ENCODE measurements at regions not wholly inside any gene's neighbourhood (a gene's known extent, or its start where the extent isn't known, plus 50 kb on each side); places are given as distances from the start of the nearest gene placed in this dataset.
A peak's percentile ranks its signal among the peaks of the same experiment; 100 is the strongest.

GRCh38 chr10:90195288-90195840 lies 494.0 kb downstream of the KIF20B start:
- TF ChIP-seq, protein P1, sequence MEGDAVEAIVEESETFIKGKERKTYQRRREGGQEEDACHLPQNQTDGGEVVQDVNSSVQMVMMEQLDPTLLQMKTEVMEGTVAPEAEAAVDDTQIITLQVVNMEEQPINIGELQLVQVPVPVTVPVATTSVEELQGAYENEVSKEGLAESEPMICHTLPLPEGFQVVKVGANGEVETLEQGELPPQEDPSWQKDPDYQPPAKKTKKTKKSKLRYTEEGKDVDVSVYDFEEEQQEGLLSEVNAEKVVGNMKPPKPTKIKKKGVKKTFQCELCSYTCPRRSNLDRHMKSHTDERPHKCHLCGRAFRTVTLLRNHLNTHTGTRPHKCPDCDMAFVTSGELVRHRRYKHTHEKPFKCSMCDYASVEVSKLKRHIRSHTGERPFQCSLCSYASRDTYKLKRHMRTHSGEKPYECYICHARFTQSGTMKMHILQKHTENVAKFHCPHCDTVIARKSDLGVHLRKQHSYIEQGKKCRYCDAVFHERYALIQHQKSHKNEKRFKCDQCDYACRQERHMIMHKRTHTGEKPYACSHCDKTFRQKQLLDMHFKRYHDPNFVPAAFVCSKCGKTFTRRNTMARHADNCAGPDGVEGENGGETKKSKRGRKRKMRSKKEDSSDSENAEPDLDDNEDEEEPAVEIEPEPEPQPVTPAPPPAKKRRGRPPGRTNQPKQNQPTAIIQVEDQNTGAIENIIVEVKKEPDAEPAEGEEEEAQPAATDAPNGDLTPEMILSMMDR (optimal IDR thresholded peaks at IDR 0.05 in 1 of 3, IDR thresholded peaks at IDR 0.05 in 1 of 3, conservative IDR thresholded peaks at IDR 0.05 in 1 of 3; ENCODE audit: extremely low read depth in 1 of 3, insufficient read depth in 2 of 3, low read length in 3 of 3), result no peak
- TF ChIP-seq EZH2 (IDR thresholded peaks at IDR 0.05; ENCODE audit: low read length), result no peak
- no peak for DNase-seq (ENCODE audit: low read depth, low spot score)
- dilution Hi-C loops (cut with MboI; ENCODE audit: extremely low pct_ligation_motif_present, low sequenced_read_pairs), result no loop called here
- Histone ChIP-seq H3K36me3 (ENCODE audit: control insufficient read depth in 2 of 2, extremely low read depth in 1 of 2, insufficient read depth in 2 of 2, low read length in 2 of 2) (no peaks in the 10 kb centered on the region), H3K4me1 (ENCODE audit: control insufficient read depth, extremely low read depth, insufficient read depth, low read length) (peaks cover 5% of the 10 kb centered on the region), H3K79me2 (ENCODE audit: control insufficient read depth, insufficient read depth, low read length) (no peaks in the 10 kb centered on the region), H3K9ac (ENCODE audit: control insufficient read depth, extremely low read depth, insufficient read depth, low read length) (no peak overlapping the region), H4K20me1 (ENCODE audit: control insufficient read depth, extremely low read depth, insufficient read depth, low read length) (no peaks in the 10 kb centered on the region), H3K4me3 (ENCODE audit: control insufficient read depth in 2 of 3, extremely low read depth in 1 of 3, insufficient read depth in 2 of 3, low read depth in 1 of 3, low read length in 3 of 3) (no peak overlapping the region), H3K27me3 (ENCODE audit: control insufficient read depth, extremely low read depth, insufficient read depth, low read length) (no peaks in the 10 kb centered on the region), H3K9me3 (ENCODE audit: control insufficient read depth, low read depth, low read length) (no peaks in the 10 kb centered on the region), H2AFZ (ENCODE audit: control insufficient read depth, low read length) (no peak overlapping the region), H3K4me2 (ENCODE audit: control insufficient read depth, extremely low read depth, insufficient read depth, low read depth, low read length) (no peak overlapping the region), H3K9me1 (ENCODE audit: control insufficient read depth, extremely low read depth, insufficient read depth, low read length) (no peaks in the 10 kb centered on the region), H3K27ac (ENCODE audit: control insufficient read depth, insufficient read depth, low read length) (no peak overlapping the region)
- FAIRE-seq, result no peak

GRCh38 chr10:90197766-90198165 lies 496.4 kb downstream of the KIF20B start:
- no peaks in the 10 kb centered on the region for H3K36me3 ChIP-seq (ENCODE audit: control insufficient read depth in 2 of 2, extremely low read depth in 1 of 2, insufficient read depth in 2 of 2, low read length in 2 of 2)
- H3K4me2 ChIP-seq (ENCODE audit: control insufficient read depth, extremely low read depth, insufficient read depth, low read depth, low read length), result no peak overlapping the region
- TF ChIP-seq, protein P1 (optimal IDR thresholded peaks at IDR 0.05 in 1 of 3, IDR thresholded peaks at IDR 0.05 in 1 of 3, conservative IDR thresholded peaks at IDR 0.05 in 1 of 3; ENCODE audit: extremely low read depth in 1 of 3, insufficient read depth in 2 of 3, low read length in 3 of 3), result no peak
- TF ChIP-seq EZH2 (IDR thresholded peaks at IDR 0.05; ENCODE audit: low read length), result no peak
- no peak for DNase-seq (ENCODE audit: low read depth, low spot score)
- dilution Hi-C loops (cut with MboI; ENCODE audit: extremely low pct_ligation_motif_present, low sequenced_read_pairs), result no loop called here
- no peak overlapping the region for H2AFZ ChIP-seq (ENCODE audit: control insufficient read depth, low read length)
- H3K27ac ChIP-seq (ENCODE audit: control insufficient read depth, insufficient read depth, low read length), result no peak overlapping the region
- H3K79me2 ChIP-seq (ENCODE audit: control insufficient read depth, insufficient read depth, low read length), result no peaks in the 10 kb centered on the region
- H3K4me1 ChIP-seq (ENCODE audit: control insufficient read depth, extremely low read depth, insufficient read depth, low read length), result peaks cover 5% of the 10 kb centered on the region
- FAIRE-seq, result peak; percentile 52
- no peaks in the 10 kb centered on the region for H3K9me1 ChIP-seq (ENCODE audit: control insufficient read depth, extremely low read depth, insufficient read depth, low read length)
- no peak overlapping the region for H3K4me3 ChIP-seq (ENCODE audit: control insufficient read depth in 2 of 3, extremely low read depth in 1 of 3, insufficient read depth in 2 of 3, low read depth in 1 of 3, low read length in 3 of 3)
- H3K9me3 ChIP-seq (ENCODE audit: control insufficient read depth, low read depth, low read length), result no peaks in the 10 kb centered on the region
- H4K20me1 ChIP-seq (ENCODE audit: control insufficient read depth, extremely low read depth, insufficient read depth, low read length), result no peaks in the 10 kb centered on the region
- H3K9ac ChIP-seq (ENCODE audit: control insufficient read depth, extremely low read depth, insufficient read depth, low read length), result no peak overlapping the region
- H3K27me3 ChIP-seq (ENCODE audit: control insufficient read depth, extremely low read depth, insufficient read depth, low read length), result no peaks in the 10 kb centered on the region
